ENCODE measurements at regions not wholly inside any gene's neighbourhood (a gene's known extent, or its start where the extent isn't known, plus 50 kb on each side); places are given as distances from the start of the nearest gene placed in this dataset.

GRCh38 chr3:81390796-81391195, 370.6 kb downstream of the GBE1 start:
- TF ChIP-seq, protein P1, sequence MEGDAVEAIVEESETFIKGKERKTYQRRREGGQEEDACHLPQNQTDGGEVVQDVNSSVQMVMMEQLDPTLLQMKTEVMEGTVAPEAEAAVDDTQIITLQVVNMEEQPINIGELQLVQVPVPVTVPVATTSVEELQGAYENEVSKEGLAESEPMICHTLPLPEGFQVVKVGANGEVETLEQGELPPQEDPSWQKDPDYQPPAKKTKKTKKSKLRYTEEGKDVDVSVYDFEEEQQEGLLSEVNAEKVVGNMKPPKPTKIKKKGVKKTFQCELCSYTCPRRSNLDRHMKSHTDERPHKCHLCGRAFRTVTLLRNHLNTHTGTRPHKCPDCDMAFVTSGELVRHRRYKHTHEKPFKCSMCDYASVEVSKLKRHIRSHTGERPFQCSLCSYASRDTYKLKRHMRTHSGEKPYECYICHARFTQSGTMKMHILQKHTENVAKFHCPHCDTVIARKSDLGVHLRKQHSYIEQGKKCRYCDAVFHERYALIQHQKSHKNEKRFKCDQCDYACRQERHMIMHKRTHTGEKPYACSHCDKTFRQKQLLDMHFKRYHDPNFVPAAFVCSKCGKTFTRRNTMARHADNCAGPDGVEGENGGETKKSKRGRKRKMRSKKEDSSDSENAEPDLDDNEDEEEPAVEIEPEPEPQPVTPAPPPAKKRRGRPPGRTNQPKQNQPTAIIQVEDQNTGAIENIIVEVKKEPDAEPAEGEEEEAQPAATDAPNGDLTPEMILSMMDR (IDR thresholded peaks at IDR 0.05): no peak

- TF ChIP-seq, protein P1 (IDR thresholded peaks at IDR 0.05): no peak
These were observed 373.3 kb downstream of the GBE1 start for GRCh38 chr3:81388191-81388590.

GRCh38 chr3:81382470-81382869, 379.0 kb downstream of the GBE1 start:
- TF ChIP-seq, protein P1 (IDR thresholded peaks at IDR 0.05): no peak

GRCh38 chr3:81380234-81380633, 381.2 kb downstream of the GBE1 start:
- TF ChIP-seq, protein P1 (IDR thresholded peaks at IDR 0.05): no peak

GRCh38 chr3:81378552-81379293, 382.7 kb downstream of the GBE1 start:
- TF ChIP-seq, protein P1 (IDR thresholded peaks at IDR 0.05): no peak

DNA sequence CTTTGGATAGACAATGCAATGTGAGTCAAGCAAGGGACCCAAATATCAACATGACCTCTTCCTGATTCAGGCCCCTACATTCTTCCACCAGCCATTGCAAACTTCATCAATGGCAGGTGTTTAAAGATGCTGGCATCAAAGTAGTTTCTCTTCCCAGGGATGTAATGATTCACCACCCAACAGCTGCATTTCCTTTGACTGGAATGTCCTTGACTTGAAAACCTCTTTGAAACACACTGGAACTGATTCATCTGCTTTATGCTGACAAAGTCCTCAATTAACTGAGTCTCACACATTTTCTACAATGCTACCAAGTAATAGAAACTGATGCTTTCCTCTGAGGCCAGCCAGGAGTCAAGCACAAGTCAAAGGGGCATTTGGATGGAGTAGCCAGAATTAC, 385.5 kb downstream of the GBE1 start:
- TF ChIP-seq, protein P1 (IDR thresholded peaks at IDR 0.05): no peak

DNA sequence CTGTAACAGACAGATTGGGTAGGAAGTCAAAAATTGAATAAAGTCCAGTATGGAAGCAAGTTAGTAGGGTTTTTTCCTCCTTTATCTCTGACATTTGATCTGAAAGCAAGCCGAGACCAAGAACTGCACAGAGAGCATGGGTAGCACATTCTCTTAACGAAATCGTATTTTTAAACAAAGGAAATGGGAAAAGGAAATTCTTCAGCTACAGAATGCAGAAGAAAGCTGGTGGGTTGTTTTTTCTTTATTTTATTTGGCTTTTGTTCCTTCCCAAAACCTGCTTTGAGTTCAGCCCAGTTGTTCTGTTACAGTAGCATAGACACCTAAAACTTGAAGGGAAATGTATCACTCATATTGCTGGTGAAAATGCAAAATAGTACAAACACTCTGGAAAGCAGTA, 397.0 kb downstream of the GBE1 start:
- TF ChIP-seq, protein P1 (IDR thresholded peaks at IDR 0.05): no peak

DNA sequence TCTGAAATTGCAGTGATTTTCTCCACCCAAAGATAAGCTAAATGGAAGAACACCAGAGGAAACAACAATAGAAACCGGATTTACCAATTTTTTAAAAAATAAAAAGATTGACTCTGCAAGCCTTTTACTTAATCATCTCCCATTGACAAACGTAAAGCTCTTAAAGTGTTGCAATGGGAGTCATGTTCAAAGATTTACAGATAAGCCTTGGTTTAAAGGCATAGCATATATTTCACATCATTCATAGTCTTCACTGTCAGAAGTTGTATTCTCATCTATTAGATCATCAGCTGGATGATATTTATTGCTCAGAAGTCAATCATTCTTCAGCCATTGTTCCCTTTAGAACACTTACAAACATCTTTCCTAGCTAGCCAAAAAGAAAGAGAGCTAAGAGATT, 397.6 kb downstream of the GBE1 start:
- TF ChIP-seq, protein P1 (IDR thresholded peaks at IDR 0.05): no peak
